Astrocyte of the spinal cord (primary cell): ENCODE measurements at regions not wholly inside any gene's neighbourhood (a gene's known extent, or its start where the extent isn't known, plus 50 kb on each side); places are given as distances from the start of the nearest gene placed in this dataset.

Source experiments
- DNase-seq: peaks from one replicate; pipeline ENCODE4 v3.0.0; 2011; ENCODE audit warnings: low read depth, low spot score
- H3K4me3 ChIP-seq: 2 replicates; pipeline ENCODE4 v1.5.1; 2011; ENCODE audit warnings: low read depth, mild to moderate bottlenecking, low read length, moderate library complexity
- in situ Hi-C: cut with HindIII; loops from 2 replicates; pipeline ENCODE4 v1.10.0; 2017; ENCODE audit warnings: low sequenced_read_pairs
- TF ChIP-seq, protein P1 (sequence below): IDR thresholded peaks from 2 replicates; pipeline ENCODE4 v1.5.1; 2012; ENCODE audit warnings: low read depth, mild to moderate bottlenecking, low read length, inconsistent platforms

DNA sequence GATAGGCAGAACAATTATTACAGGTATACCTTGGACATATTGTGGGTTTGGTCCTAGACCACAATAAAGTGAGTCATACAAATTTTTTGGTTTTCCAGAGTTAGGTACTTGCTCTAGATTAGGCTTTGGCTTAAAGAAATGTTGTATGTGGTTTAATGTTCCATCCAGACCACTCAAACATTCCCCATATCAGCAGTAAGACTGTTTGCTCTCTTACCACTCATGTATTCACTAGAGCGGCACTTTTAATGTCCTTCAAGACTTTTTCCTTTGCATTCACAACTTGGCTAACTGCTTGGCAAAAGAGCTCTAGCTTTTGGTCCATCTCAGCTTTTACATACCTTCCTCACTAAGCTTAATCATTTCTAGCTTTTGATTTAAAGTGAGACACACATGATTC lies 250.5 kb upstream of the SETMAR start:
- no peak for DNase-seq
- H3K4me3 ChIP-seq = no peak overlapping the region
- in situ Hi-C loops = no loop called here
- TF ChIP-seq, protein P1, sequence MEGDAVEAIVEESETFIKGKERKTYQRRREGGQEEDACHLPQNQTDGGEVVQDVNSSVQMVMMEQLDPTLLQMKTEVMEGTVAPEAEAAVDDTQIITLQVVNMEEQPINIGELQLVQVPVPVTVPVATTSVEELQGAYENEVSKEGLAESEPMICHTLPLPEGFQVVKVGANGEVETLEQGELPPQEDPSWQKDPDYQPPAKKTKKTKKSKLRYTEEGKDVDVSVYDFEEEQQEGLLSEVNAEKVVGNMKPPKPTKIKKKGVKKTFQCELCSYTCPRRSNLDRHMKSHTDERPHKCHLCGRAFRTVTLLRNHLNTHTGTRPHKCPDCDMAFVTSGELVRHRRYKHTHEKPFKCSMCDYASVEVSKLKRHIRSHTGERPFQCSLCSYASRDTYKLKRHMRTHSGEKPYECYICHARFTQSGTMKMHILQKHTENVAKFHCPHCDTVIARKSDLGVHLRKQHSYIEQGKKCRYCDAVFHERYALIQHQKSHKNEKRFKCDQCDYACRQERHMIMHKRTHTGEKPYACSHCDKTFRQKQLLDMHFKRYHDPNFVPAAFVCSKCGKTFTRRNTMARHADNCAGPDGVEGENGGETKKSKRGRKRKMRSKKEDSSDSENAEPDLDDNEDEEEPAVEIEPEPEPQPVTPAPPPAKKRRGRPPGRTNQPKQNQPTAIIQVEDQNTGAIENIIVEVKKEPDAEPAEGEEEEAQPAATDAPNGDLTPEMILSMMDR = no peak

DNA sequence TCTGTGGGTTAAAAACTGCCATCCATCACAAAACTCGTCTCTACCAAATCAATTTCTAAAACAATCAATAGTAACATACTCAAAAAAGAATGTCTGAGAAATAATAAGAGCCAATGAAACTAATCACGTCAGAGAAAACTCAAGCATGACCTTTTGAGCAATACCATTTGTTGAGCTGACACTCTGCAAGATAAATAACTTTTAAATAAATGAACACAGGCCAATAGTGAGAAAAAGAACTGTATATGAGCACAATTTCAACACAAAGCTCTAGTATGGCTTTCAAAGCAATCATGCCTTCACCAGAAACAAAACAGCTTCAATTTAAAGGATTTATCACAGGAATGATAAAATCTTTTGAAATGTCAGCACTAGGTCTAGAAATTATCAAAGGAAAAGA lies 249.2 kb upstream of the SETMAR start:
- in situ Hi-C loops = no loop called here
- no peak overlapping the region for H3K4me3 ChIP-seq
- TF ChIP-seq, protein P1 = no peak
- no peak for DNase-seq

DNA sequence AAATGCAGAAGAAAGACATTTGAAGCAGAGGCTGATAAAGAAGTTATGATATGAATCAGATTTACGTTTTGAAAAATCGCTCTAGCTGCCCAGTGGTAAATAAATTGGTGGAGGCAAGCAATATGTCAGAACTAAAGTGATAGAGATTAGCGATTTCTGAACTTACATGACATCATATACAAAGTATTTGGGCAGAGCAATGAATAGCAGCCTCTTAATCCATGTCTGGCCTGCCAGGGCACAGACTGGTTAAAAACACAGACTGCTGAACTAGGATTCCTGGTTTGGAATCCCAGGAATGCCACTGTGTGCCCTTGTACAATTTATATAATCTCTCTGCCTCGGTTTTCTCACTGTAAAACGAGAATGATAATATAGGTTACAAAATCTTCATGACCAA lies 243.1 kb upstream of the SETMAR start:
- no peak overlapping the region for H3K4me3 ChIP-seq
- no peak for DNase-seq
- in situ Hi-C loops = no loop called here
- TF ChIP-seq, protein P1 = no peak

DNA sequence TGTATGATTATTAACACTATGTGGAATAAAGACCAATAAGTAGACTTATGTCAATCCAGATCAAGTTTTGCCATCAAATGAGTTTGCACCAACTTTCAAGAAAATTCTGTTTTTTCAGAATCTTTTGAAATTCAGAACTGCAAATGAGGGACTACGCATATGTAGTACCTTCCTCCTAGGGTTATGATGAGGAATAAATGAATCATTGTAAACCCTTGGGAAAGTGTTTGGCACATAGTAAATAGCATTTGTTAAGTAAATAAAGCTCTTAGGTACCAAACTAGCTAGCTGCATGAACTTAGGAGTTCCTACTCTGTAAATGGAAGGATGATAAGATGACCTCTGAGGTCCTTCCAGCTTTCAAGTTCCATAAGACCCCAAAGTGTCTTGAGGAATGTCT lies 242.6 kb upstream of the SETMAR start:
- TF ChIP-seq, protein P1 = no peak
- no peak for DNase-seq
- no peak overlapping the region for H3K4me3 ChIP-seq
- in situ Hi-C loops = no loop called here

DNA sequence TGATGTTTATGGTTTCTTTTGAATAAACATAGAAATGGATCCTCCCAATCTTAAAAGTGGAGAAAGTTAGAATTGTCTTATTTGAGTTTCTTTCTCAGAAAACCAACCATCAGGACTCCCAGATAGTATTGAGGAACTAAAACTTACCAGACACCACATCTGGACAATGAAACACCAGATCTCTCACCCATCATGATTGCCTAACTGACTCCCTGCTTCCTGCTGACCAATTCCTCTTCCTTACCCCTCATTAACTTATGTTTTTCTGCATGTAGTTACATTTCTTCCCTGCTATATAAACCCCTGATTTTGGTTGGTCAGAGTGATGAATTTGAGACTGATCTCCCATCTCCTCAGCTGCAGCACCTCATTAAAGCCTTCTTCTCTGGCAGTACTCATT lies 242.0 kb upstream of the SETMAR start:
- TF ChIP-seq, protein P1 = no peak
- in situ Hi-C loops = no loop called here
- DNase-seq = no peak
- no peak overlapping the region for H3K4me3 ChIP-seq

DNA sequence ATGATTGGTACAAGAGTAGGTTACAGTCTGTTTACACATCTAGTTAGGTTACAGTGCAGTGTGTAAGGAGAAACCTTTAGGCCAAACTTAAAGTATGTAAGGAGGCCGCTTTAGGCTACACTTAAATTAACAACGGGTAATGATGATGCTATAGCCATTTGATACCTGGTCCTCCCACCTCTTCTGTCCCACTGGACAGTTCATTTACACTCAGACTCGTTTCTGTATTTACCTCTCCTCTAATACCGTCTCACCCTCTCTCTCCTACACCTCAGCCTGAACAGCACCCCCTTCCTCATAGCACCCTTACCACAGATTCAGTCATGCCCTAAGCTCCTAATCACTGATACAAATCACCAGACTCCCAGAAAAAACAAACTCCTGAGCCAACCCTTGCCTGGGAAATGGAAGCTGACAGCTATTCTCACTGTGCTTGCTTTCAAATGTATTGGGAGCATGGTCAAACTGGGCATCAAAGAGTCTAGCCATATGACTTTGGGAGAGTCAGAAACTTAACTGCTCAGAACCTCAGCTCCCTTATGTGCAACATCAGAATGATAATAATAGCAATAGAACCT lies 241.3 kb upstream of the SETMAR start:
- H3K4me3 ChIP-seq = no peak overlapping the region
- TF ChIP-seq, protein P1 = no peak
- in situ Hi-C loops = no loop called here
- no peak for DNase-seq

DNA sequence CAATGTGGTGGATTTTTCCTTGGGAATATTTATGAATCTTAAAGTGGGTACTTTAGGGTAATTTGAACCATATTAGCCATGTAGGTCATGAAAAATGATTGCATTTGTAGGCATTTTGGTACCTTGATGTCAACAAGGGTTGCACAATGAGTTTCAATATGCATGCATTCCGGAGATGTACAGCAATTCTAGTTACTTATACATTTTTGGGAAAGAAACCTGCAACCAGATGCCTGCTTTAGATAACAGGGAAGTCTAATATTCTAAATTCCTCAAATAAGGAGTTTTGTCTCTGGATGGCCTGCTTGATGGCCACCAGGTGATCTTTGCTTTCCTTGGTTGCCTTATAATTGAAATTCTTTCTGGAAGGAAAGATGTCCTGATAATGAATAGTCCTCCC lies 240.5 kb upstream of the SETMAR start:
- no peak overlapping the region for H3K4me3 ChIP-seq
- TF ChIP-seq, protein P1 = no peak
- no peak for DNase-seq
- in situ Hi-C loops = no loop called here
